ENCODE measurements at regions not wholly inside any gene's neighbourhood (a gene's known extent, or its start where the extent isn't known, plus 50 kb on each side); places are given as distances from the start of the nearest gene placed in this dataset.

DNA sequence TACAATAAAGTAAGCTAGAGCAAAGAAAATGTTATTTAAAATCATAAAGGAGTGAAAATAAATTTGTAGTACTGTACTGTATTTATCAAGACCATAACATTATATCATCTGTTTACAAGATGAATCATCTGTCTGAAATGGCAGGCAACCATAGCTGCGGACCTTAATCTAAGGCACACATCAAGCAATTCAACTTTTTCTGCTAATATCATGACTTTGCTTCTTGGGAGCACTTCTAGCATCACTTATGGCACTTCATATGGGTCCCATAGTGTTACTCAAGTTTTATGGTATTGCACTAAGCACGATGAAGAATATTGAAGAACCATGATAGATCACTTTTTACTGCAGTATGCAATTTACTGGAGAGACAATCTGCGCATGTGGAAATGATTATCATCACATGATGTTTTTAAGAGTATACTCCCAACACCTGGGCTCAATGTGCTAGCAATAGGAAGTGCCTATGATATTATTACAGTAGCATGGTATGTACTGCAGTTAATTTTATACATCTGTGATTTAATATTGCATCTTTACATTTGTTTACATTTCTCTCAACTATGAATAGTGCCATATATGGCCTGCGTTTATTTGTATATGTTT, 137.7 kb upstream of the NECTIN3 start:
- Mint-ChIP-seq H3K4me3 (no peak overlapping the region), H3K9me3 (no peaks in the 10 kb centered on the region), H3K27me3 (ENCODE audit: insufficient read depth) (no peaks in the 10 kb centered on the region), H3K27ac (no peak overlapping the region), H3K4me1 (no peaks in the 10 kb centered on the region), H3K36me3 (ENCODE audit: low read depth) (no peaks in the 10 kb centered on the region)
- Histone ChIP-seq H3K4me1 (ENCODE audit: control insufficient read depth, insufficient read depth, low read length) (no peaks in the 10 kb centered on the region), H3K9ac (ENCODE audit: extremely low read depth, low read length, poor library complexity, severe bottlenecking) (no peak overlapping the region), H3K27ac (ENCODE audit: low read depth, low read length) (no peak overlapping the region), H3K4me3 (ENCODE audit: low read length) (no peak overlapping the region), H3K36me3 (ENCODE audit: control insufficient read depth, insufficient read depth, low read length) (no peaks in the 10 kb centered on the region), H3K27me3 (ENCODE audit: control insufficient read depth, insufficient read depth, low read length, poor library complexity, severe bottlenecking) (no peaks in the 10 kb centered on the region), H3K9me3 (ENCODE audit: control insufficient read depth, low read length) (no peaks in the 10 kb centered on the region)
- DNase-seq = no peak
- TF ChIP-seq, protein P1, sequence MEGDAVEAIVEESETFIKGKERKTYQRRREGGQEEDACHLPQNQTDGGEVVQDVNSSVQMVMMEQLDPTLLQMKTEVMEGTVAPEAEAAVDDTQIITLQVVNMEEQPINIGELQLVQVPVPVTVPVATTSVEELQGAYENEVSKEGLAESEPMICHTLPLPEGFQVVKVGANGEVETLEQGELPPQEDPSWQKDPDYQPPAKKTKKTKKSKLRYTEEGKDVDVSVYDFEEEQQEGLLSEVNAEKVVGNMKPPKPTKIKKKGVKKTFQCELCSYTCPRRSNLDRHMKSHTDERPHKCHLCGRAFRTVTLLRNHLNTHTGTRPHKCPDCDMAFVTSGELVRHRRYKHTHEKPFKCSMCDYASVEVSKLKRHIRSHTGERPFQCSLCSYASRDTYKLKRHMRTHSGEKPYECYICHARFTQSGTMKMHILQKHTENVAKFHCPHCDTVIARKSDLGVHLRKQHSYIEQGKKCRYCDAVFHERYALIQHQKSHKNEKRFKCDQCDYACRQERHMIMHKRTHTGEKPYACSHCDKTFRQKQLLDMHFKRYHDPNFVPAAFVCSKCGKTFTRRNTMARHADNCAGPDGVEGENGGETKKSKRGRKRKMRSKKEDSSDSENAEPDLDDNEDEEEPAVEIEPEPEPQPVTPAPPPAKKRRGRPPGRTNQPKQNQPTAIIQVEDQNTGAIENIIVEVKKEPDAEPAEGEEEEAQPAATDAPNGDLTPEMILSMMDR (conservative IDR thresholded peaks at IDR 0.05) = no peak
- WGBS, 2 experiments (ENCODE audit: insufficient coverage in 1 of 2, insufficient read length in 1 of 2) = 96 to 100% methylated on average over 2 to 3 of the region's 4 CpGs

DNA sequence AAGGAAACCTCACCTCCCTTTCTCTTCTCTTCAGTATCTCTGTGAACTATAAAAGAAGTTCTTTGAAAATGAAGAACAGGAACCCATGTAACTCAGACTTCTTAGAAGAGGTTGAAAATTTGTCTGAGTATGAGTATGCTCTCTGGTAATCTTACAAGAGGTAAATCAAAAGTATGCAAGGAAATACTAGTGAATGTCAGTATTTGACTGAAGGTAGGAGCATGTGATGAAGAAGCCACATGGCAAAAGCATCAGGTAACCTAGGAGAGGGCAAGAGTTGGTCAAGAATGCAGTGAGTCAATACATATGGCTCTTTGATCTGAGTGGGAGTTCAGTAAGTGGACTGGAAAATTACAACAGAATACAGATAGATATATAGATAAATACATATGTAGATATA, 133.0 kb upstream of the NECTIN3 start:
- no peaks in the 10 kb centered on the region for H3K9me3 Mint-ChIP-seq
- H3K36me3 ChIP-seq (ENCODE audit: control insufficient read depth, insufficient read depth, low read length) = no peaks in the 10 kb centered on the region
- peaks cover 7% of the 10 kb centered on the region for H3K4me1 Mint-ChIP-seq
- no peaks in the 10 kb centered on the region for H3K9me3 ChIP-seq (ENCODE audit: control insufficient read depth, low read length)
- TF ChIP-seq, protein P1 (conservative IDR thresholded peaks at IDR 0.05) = no peak
- no peak overlapping the region for H3K4me3 Mint-ChIP-seq
- no peaks in the 10 kb centered on the region for H3K4me1 ChIP-seq (ENCODE audit: control insufficient read depth, insufficient read depth, low read length)
- H3K9ac ChIP-seq (ENCODE audit: extremely low read depth, low read length, poor library complexity, severe bottlenecking) = no peak overlapping the region
- no peak overlapping the region for H3K27ac Mint-ChIP-seq
- no peaks in the 10 kb centered on the region for H3K27me3 ChIP-seq (ENCODE audit: control insufficient read depth, insufficient read depth, low read length, poor library complexity, severe bottlenecking)
- H3K36me3 Mint-ChIP-seq (ENCODE audit: low read depth) = no peaks in the 10 kb centered on the region
- no peak overlapping the region for H3K4me3 ChIP-seq (ENCODE audit: low read length)
- no peak for DNase-seq
- H3K27ac ChIP-seq (ENCODE audit: low read depth, low read length) = no peak overlapping the region
- H3K27me3 Mint-ChIP-seq (ENCODE audit: insufficient read depth) = no peaks in the 10 kb centered on the region

DNA sequence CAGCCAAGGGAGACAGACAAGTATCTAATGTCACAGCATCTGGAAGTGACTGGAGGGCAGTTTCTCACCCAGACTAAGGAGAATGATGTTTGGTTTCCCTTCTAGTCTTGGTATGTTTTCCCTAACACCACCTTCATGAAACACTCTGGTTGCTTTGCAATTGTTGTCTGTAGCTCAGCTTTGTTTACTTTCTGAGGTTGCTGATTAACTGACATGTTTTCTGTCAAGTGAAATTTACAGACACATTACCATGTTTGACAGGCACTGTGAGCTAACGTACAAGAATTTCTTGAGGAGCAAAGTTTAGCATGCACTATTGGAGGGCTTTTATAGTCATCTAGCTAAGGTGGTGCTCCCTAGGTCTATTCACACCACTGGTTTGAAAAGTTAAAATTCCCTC, 131.6 kb upstream of the NECTIN3 start:
- WGBS, 2 experiments (ENCODE audit: insufficient coverage in 1 of 2, insufficient read length in 1 of 2) = 17 to 89% methylated on average over 1 of the region's 1 CpG
- H3K27ac ChIP-seq (ENCODE audit: low read depth, low read length) = no peak overlapping the region

More for the DNA sequence above, 131.6 kb upstream of the NECTIN3 start:
- H3K36me3 ChIP-seq (ENCODE audit: control insufficient read depth, insufficient read depth, low read length) = no peaks in the 10 kb centered on the region
- no peaks in the 10 kb centered on the region for H3K4me1 ChIP-seq (ENCODE audit: control insufficient read depth, insufficient read depth, low read length)
- no peak overlapping the region for H3K4me3 Mint-ChIP-seq
- H3K27ac Mint-ChIP-seq = no peak overlapping the region
- H3K4me3 ChIP-seq (ENCODE audit: low read length) = no peak overlapping the region
- peaks cover 4% of the 10 kb centered on the region for H3K9me3 Mint-ChIP-seq
- TF ChIP-seq, protein P1 (conservative IDR thresholded peaks at IDR 0.05) = no peak
- H3K27me3 ChIP-seq (ENCODE audit: control insufficient read depth, insufficient read depth, low read length, poor library complexity, severe bottlenecking) = no peaks in the 10 kb centered on the region
- H3K36me3 Mint-ChIP-seq (ENCODE audit: low read depth) = no peaks in the 10 kb centered on the region
- peaks cover 6% of the 10 kb centered on the region for H3K9me3 ChIP-seq (ENCODE audit: control insufficient read depth, low read length)
- H3K27me3 Mint-ChIP-seq (ENCODE audit: insufficient read depth) = no peaks in the 10 kb centered on the region
- H3K4me1 Mint-ChIP-seq = peaks cover 7% of the 10 kb centered on the region
- DNase-seq = no peak
- no peak overlapping the region for H3K9ac ChIP-seq (ENCODE audit: extremely low read depth, low read length, poor library complexity, severe bottlenecking)

Measured in endodermal cell (in vitro differentiated cells).